SU-DHL-6 (cell line): ENCODE measurements at regions not wholly inside any gene's neighbourhood (a gene's known extent, or its start where the extent isn't known, plus 50 kb on each side); places are given as distances from the start of the nearest gene placed in this dataset.

ENCODE experiments used
- H2AFZ ChIP-seq: fragments of 200-600 bp; sonication (generic); 2 replicates; pipeline ENCODE4 v1.6.1; 2014; ENCODE audit warnings: low read depth, mild to moderate bottlenecking, moderate library complexity, mixed read lengths, antibody characterized with exemption, low read length; ENCODE audit not compliant: severe bottlenecking
- H3F3A ChIP-seq: fragments of 200-600 bp; shearing (Covaris generic); 2 replicates; pipeline ENCODE4 v1.6.0; 2016; ENCODE audit warnings: antibody characterized with exemption, mild to moderate bottlenecking; ENCODE audit not compliant: insufficient read depth
- H3K27ac ChIP-seq: fragments of 200-600 bp; sonication (generic); 2 replicates; pipeline ENCODE4 v1.5.1; 2016; ENCODE audit warnings: low read depth, mild to moderate bottlenecking, low read length, moderate library complexity, mixed read lengths
- H3K27me3 ChIP-seq: fragments of 200-600 bp; sonication (generic), shearing (Covaris generic); 2 replicates; pipeline ENCODE4 v1.6.0; 2014; ENCODE audit warnings: mild to moderate bottlenecking, low read length
- H3K36me3 ChIP-seq: fragments of 200-600 bp; sonication (generic); 2 replicates; pipeline ENCODE4 v1.6.1; 2014; ENCODE audit warnings: mild to moderate bottlenecking, low read length, mixed read lengths
- H3K4me2 ChIP-seq: fragments of 300-600, 200-600 bp; shearing (Covaris generic), sonication (generic); 2 replicates; pipeline ENCODE4 v1.6.0; 2014; ENCODE audit warnings: low read length, low read depth, mild to moderate bottlenecking; ENCODE audit not compliant: poor library complexity, severe bottlenecking
- H3K4me3 ChIP-seq: fragments of 200-600 bp; sonication (generic); 2 replicates; pipeline ENCODE4 v1.5.1; 2014; ENCODE audit warnings: antibody characterized with exemption, low read length, mild to moderate bottlenecking, mixed read lengths; ENCODE audit not compliant: insufficient read depth, poor library complexity, severe bottlenecking
- H3K79me2 ChIP-seq: fragments of 200-600 bp; sonication (generic); 2 replicates; pipeline ENCODE4 v1.6.1; 2014; ENCODE audit warnings: mild to moderate bottlenecking, low read length, moderate library complexity; ENCODE audit not compliant: insufficient read depth
- H3K9ac ChIP-seq: fragments of 200-600 bp; sonication (generic); 2 replicates; pipeline ENCODE4 v1.7.0; 2014; ENCODE audit warnings: mild to moderate bottlenecking, low read length
- H3K9me2 ChIP-seq: fragments of 200-600 bp; sonication (generic); replicated peaks from 2 replicates; pipeline ENCODE4 v1.6.1; 2014; ENCODE audit warnings: low read length; ENCODE audit not compliant: insufficient read depth
- H3K9me3 ChIP-seq: fragments of 200-600 bp; sonication (generic); 2 replicates; pipeline ENCODE4 v1.6.1; 2014; ENCODE audit warnings: low read length, mixed read lengths; ENCODE audit not compliant: insufficient read depth
- H4K20me1 ChIP-seq: fragments of 200-600 bp; sonication (generic); 2 replicates; pipeline ENCODE4 v1.6.1; 2014; ENCODE audit warnings: low read depth, mild to moderate bottlenecking, antibody characterized with exemption, low read length, moderate library complexity, mixed read lengths
- EZH2phosphoT487 ChIP-seq: fragments of 200-600 bp; sonication (generic), shearing (Covaris generic); conservative IDR thresholded peaks from 2 replicates; pipeline ENCODE4 v1.6.1; 2018; ENCODE audit warnings: mild to moderate bottlenecking, antibody characterized with exemption, low read length, moderate library complexity, mixed read lengths
- TF ChIP-seq, protein P1 (sequence below): fragments of 200-600 bp; sonication (generic); IDR thresholded peaks from one replicate; pipeline ENCODE4 v1.5.1; 2017; ENCODE audit warnings: antibody characterized with exemption, mild to moderate bottlenecking, low read length, moderate library complexity; ENCODE audit not compliant: insufficient read depth, poor library complexity, severe bottlenecking

DNA sequence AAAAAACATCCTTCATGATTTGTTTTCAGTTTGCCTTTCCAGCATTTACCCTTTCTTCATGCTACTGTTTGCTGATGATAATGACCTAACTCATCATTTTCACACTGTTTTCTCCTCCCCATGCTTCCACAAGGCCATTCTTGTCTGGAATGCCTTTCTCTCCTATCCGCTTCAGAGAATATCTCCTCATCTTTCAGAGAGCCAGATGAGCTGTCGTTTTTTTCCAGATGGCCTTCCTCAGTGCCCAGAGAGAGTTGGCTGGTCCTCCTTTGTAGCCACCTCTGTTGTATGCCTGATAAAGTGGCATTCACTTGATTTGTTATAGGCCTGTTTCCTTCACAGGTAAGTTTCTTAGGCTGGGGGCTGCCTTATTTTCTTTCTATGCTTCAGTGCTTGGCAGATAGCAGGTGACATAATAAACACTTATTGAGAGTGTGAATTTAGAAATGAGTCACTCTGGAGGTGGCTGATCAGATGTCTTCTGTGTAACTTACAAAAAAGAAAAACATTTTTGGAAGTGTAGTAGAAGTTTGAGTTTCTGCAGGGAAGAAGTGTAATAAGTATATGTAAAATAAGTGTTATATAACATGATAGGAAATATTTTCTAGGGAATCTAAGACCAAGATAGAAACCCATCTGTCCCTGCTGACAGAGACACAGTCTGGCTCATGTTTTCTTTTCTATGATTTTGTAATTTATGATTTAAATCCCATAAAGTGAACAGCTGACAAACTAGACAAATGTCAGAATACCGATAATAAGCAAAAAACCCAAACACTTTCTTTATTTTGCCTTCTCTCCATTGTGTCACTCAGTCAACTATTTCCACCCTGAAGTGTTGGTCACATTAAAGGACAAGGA lies 174.5 kb downstream of the DACT1 start:
- Histone ChIP-seq H3K9me2 (no peaks in the 10 kb centered on the region), H3K27ac (no peak overlapping the region), H3K27me3 (no peaks in the 10 kb centered on the region), H3K9ac (no peak overlapping the region), H4K20me1 (no peaks in the 10 kb centered on the region), H3K4me3 (no peak overlapping the region), H2AFZ (no peak overlapping the region), H3K79me2 (no peaks in the 10 kb centered on the region), H3K4me2 (no peak overlapping the region), H3K36me3 (no peaks in the 10 kb centered on the region), H3K9me3 (no peaks in the 10 kb centered on the region), H3F3A (no peaks in the 10 kb centered on the region)
- TF ChIP-seq EZH2phosphoT487, result no peak
- TF ChIP-seq, protein P1, sequence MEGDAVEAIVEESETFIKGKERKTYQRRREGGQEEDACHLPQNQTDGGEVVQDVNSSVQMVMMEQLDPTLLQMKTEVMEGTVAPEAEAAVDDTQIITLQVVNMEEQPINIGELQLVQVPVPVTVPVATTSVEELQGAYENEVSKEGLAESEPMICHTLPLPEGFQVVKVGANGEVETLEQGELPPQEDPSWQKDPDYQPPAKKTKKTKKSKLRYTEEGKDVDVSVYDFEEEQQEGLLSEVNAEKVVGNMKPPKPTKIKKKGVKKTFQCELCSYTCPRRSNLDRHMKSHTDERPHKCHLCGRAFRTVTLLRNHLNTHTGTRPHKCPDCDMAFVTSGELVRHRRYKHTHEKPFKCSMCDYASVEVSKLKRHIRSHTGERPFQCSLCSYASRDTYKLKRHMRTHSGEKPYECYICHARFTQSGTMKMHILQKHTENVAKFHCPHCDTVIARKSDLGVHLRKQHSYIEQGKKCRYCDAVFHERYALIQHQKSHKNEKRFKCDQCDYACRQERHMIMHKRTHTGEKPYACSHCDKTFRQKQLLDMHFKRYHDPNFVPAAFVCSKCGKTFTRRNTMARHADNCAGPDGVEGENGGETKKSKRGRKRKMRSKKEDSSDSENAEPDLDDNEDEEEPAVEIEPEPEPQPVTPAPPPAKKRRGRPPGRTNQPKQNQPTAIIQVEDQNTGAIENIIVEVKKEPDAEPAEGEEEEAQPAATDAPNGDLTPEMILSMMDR, result no peak

DNA sequence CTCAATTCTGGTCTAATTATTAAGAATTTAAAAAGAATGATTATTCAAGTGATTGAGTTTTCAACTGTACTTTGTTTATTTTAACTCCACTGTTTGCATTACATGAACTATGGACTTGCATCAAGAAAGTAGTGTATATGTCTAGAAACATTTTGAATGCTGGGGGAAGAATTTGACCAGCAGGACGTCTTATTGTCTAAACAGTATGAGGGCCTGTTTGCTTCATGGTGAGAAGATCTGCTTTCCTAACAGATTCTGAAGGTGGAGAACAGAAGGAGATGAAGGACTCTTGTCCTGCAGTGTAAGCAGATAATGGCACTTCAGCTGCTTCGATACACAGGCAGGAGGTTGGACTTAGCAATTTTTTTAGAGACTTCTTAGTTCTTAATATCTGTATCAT lies 176.0 kb downstream of the DACT1 start:
- TF ChIP-seq EZH2phosphoT487, result no peak

DNA sequence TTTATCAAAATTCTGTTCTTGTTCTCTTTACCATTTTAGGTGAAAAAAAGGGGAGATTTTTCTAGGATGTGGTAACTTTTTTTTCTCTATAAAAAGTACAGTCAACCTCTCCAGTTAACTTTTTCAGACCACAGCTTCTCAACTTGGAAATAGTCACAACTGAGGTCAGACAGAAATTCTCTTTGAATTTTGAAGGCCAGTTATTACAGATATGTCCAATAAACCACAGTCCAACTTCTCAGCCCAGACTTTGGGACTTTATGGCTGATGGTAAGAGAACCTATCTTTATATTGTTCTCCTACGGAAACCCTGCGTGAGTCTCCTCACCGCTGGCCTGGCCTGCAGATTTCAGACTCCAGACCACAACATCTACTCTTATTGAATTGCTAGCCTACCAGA lies 176.7 kb downstream of the DACT1 start:
- no peak overlapping the region for H3K9ac ChIP-seq
- H3K4me2 ChIP-seq, result no peak overlapping the region
- TF ChIP-seq, protein P1, result no peak
- no peak for TF ChIP-seq EZH2phosphoT487
- no peak overlapping the region for H3K4me3 ChIP-seq
- H3K9me3 ChIP-seq, result no peaks in the 10 kb centered on the region
- no peaks in the 10 kb centered on the region for H3K9me2 ChIP-seq
- no peak overlapping the region for H2AFZ ChIP-seq
- no peaks in the 10 kb centered on the region for H3F3A ChIP-seq
- no peaks in the 10 kb centered on the region for H3K27me3 ChIP-seq
- H3K36me3 ChIP-seq, result no peaks in the 10 kb centered on the region
- no peaks in the 10 kb centered on the region for H4K20me1 ChIP-seq
- no peak overlapping the region for H3K27ac ChIP-seq
- H3K79me2 ChIP-seq, result no peaks in the 10 kb centered on the region

More for the DNA sequence above, 176.0 kb downstream of the DACT1 start:
- no peaks in the 10 kb centered on the region for H3K9me2 ChIP-seq
- no peaks in the 10 kb centered on the region for H3K36me3 ChIP-seq
- H3K27me3 ChIP-seq, result no peaks in the 10 kb centered on the region
- H3F3A ChIP-seq, result no peaks in the 10 kb centered on the region
- H3K4me2 ChIP-seq, result no peak overlapping the region
- no peak overlapping the region for H3K9ac ChIP-seq
- H3K79me2 ChIP-seq, result no peaks in the 10 kb centered on the region
- no peak overlapping the region for H3K27ac ChIP-seq
- H3K4me3 ChIP-seq, result no peak overlapping the region
- H3K9me3 ChIP-seq, result no peaks in the 10 kb centered on the region
- H4K20me1 ChIP-seq, result no peaks in the 10 kb centered on the region
- H2AFZ ChIP-seq, result no peak overlapping the region

DNA sequence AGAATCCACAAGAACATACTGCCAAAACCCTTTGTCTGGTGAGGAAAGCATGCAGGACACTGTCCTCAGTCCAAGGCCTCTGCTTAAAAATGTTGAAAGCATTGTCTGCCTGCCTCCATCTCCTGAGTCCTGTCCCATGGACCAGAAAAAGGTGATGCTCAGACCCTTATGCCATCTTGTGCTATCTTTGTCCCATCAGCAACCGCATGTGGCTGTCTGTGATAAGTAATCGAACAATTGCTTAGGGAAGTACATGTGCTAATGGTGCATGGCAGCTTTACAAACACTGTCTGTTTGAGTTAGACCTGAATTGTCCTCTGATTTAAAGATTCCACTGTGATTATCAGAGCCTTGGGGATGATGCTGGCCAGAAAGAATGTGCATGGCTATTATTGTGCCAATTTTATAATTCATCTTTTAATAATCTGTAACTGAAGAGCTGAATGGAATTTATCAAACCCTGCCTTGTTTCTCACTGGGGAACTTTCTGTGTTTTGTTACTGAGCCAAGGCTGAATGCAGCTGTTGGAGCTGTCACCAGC lies 177.5 kb downstream of the DACT1 start:
- no peak overlapping the region for H3K4me2 ChIP-seq
- no peaks in the 10 kb centered on the region for H3K27me3 ChIP-seq
- H3K9ac ChIP-seq, result no peak overlapping the region
- no peaks in the 10 kb centered on the region for H4K20me1 ChIP-seq
- H3K36me3 ChIP-seq, result no peaks in the 10 kb centered on the region
- no peaks in the 10 kb centered on the region for H3F3A ChIP-seq
- no peak overlapping the region for H2AFZ ChIP-seq
- no peaks in the 10 kb centered on the region for H3K9me2 ChIP-seq
- H3K27ac ChIP-seq, result no peak overlapping the region
- no peak overlapping the region for H3K4me3 ChIP-seq
- H3K79me2 ChIP-seq, result no peaks in the 10 kb centered on the region
- no peak for TF ChIP-seq EZH2phosphoT487
- TF ChIP-seq, protein P1, result no peak
- H3K9me3 ChIP-seq, result no peaks in the 10 kb centered on the region
